HEK293 (cell line): ENCODE measurements at regions not wholly inside any gene's neighbourhood (a gene's known extent, or its start where the extent isn't known, plus 50 kb on each side); places are given as distances from the start of the nearest gene placed in this dataset.
"Not testable (repeated sequence)": the region's sequence is repeated elsewhere in the genome, so short reads cannot be mapped to it uniquely, and the experiment has no call there.

Source experiments
- CTCF ChIA-PET: fragments of 350-600 bp; formaldehyde crosslinking; extraction: SDS; loops from one replicate; lab custom pipeline; 2021; ENCODE audit warnings: antibody characterized with exemption; lab: Yijun Ruan, JAX
- POLR2A ChIA-PET: fragments of 300-600 bp; formaldehyde crosslinking; extraction: SDS; loops from one replicate; lab custom pipeline; 2020; ENCODE audit warnings: antibody characterized with exemption, inconsistent platforms; lab: Yijun Ruan, JAX
- H3K27ac ChIP-seq: fragments of 200-500 bp; sonication (Bioruptor generic); 2 replicates; pipeline ENCODE4 v1.5.1; 2014; ENCODE audit warnings: low read depth, low read length, control low read depth, inconsistent platforms; ENCODE audit errors: extremely low read depth
- H3K36me3 ChIP-seq, 2 experiments: fragments of 200-500 bp in 1 of 2; sonication (Bioruptor generic) in 1 of 2; 1 replicate in 1 of 2; 2 replicates in 1 of 2; pipeline ENCODE4 v1.5.1; 2014 to 2017; ENCODE audit warnings: inconsistent platforms in 2 of 2, low read length in 2 of 2; ENCODE audit not compliant: control insufficient read depth in 2 of 2, insufficient read depth in 1 of 2
- H3K4me1 ChIP-seq: fragments of 200-500 bp; sonication (Bioruptor generic); 2 replicates; pipeline ENCODE4 v1.5.1; 2014; ENCODE audit warnings: mild to moderate bottlenecking, low read length, inconsistent platforms; ENCODE audit not compliant: control insufficient read depth, insufficient read depth
- H3K4me3 ChIP-seq: 2 replicates; pipeline ENCODE4 v1.5.1; 2011; ENCODE audit warnings: low read depth, mild to moderate bottlenecking, control low read depth, low read length, moderate library complexity
- H3K9me3 ChIP-seq: fragments of 200-500 bp; sonication (Bioruptor generic); 2 replicates; pipeline ENCODE4 v1.5.1; 2014; ENCODE audit warnings: low read depth, low read length, inconsistent platforms; ENCODE audit not compliant: control insufficient read depth, insufficient read depth
- CTCF ChIP-seq: fragments of 450-650 bp; formaldehyde crosslinking; IDR thresholded peaks from 2 replicates; pipeline ENCODE4 v1.5.1; 2016; ENCODE audit warnings: missing biosample characterization, missing genetic modification characterization
- OVOL3 ChIP-seq: fragments of 450-650 bp; formaldehyde crosslinking; IDR thresholded peaks from 2 replicates; pipeline ENCODE4 v1.5.1; 2016; ENCODE audit warnings: missing biosample characterization, missing genetic modification characterization
- ZNF2 ChIP-seq: fragments of 450-650 bp; formaldehyde crosslinking; IDR thresholded peaks from 2 replicates; pipeline ENCODE4 v1.5.1; 2016; ENCODE audit warnings: missing biosample characterization, missing genetic modification characterization
- ZNF654 ChIP-seq: fragments of 450-650 bp; formaldehyde crosslinking; IDR thresholded peaks from 2 replicates; pipeline ENCODE4 v1.5.1; 2016; ENCODE audit warnings: low read depth, missing biosample characterization, missing genetic modification characterization

- H3K4me1 ChIP-seq, POLR2A ChIA-PET, H3K27ac ChIP-seq, H3K9me3 ChIP-seq, H3K36me3 ChIP-seq, H3K4me3 ChIP-seq: not testable (repeated sequence)
- CTCF ChIA-PET = interaction anchor here (1.4 kb wide), 1 partner anchor 9 kb away, joined by 4 read pairs; no protein-coding TSS in a partner anchor
Observed at GRCh38 chr15:44842883-44843282, 106.6 kb downstream of the TRIM69 start.

- H3K36me3 ChIP-seq, POLR2A ChIA-PET, H3K4me3 ChIP-seq, CTCF ChIA-PET, H3K27ac ChIP-seq, H3K4me1 ChIP-seq, H3K9me3 ChIP-seq: not testable (repeated sequence)
Observed at GRCh38 chr15:44844936-44845335, 108.6 kb downstream of the TRIM69 start.

GRCh38 chr15:44846156-44846555 lies 109.8 kb downstream of the TRIM69 start:
- H3K4me3 ChIP-seq, H3K36me3 ChIP-seq, H3K27ac ChIP-seq, H3K9me3 ChIP-seq, CTCF ChIA-PET, POLR2A ChIA-PET, H3K4me1 ChIP-seq: not testable (repeated sequence)

GRCh38 chr15:44847555-44847954 lies 108.9 kb upstream of the TERB2 start:
- CTCF ChIA-PET, H3K4me3 ChIP-seq, H3K27ac ChIP-seq, H3K4me1 ChIP-seq, H3K9me3 ChIP-seq, POLR2A ChIA-PET, H3K36me3 ChIP-seq: not testable (repeated sequence)

GRCh38 chr15:44848859-44849258 lies 107.6 kb upstream of the TERB2 start:
- H3K4me3 ChIP-seq, H3K4me1 ChIP-seq, H3K9me3 ChIP-seq, H3K36me3 ChIP-seq, H3K27ac ChIP-seq, CTCF ChIA-PET, POLR2A ChIA-PET: not testable (repeated sequence)

GRCh38 chr15:44849701-44850403 lies 106.6 kb upstream of the TERB2 start:
- H3K27ac ChIP-seq, H3K4me3 ChIP-seq, H3K9me3 ChIP-seq, CTCF ChIA-PET, H3K4me1 ChIP-seq, H3K36me3 ChIP-seq, POLR2A ChIA-PET: not testable (repeated sequence)

GRCh38 chr15:44853304-44853950 lies 103.1 kb upstream of the TERB2 start:
- H3K9me3 ChIP-seq, H3K4me3 ChIP-seq, POLR2A ChIA-PET, H3K4me1 ChIP-seq, H3K27ac ChIP-seq, H3K36me3 ChIP-seq: not testable (repeated sequence)
- TF ChIP-seq OVOL3 (tag by site-specific recombination) (0 out of 2 replicates have a peak, but pooled peaks have one; percentile 21), ZNF2 (tag by site-specific recombination) (peak; percentile 83), CTCF (tag by site-specific recombination) (peak; percentile 57), ZNF654 (peak; percentile 54)
- CTCF ChIA-PET = interaction anchor here (0.6 to 2.6 kb wide), 14 partner anchors 9 to 873 kb away, joined by 3 to 12 read pairs (median 3); no protein-coding TSS in a partner anchor

- POLR2A ChIA-PET, H3K4me1 ChIP-seq, H3K27ac ChIP-seq, H3K9me3 ChIP-seq, H3K4me3 ChIP-seq, H3K36me3 ChIP-seq: not testable (repeated sequence)
- CTCF ChIA-PET = interaction anchor here (1.4 kb wide), 1 partner anchor 12 kb away, joined by 3 read pairs; no protein-coding TSS in a partner anchor
Observed at GRCh38 chr15:44854696-44855095, 101.8 kb upstream of the TERB2 start.

- POLR2A ChIA-PET, H3K4me1 ChIP-seq, H3K27ac ChIP-seq, H3K36me3 ChIP-seq, CTCF ChIA-PET, H3K4me3 ChIP-seq, H3K9me3 ChIP-seq: not testable (repeated sequence)
Observed at GRCh38 chr15:44856284-44856683, 100.2 kb upstream of the TERB2 start.
